HFFc6 (cell line): ENCODE measurements at regions not wholly inside any gene's neighbourhood (a gene's known extent, or its start where the extent isn't known, plus 50 kb on each side); places are given as distances from the start of the nearest gene placed in this dataset.

Source experiments
- DNase-seq: peaks from one replicate; pipeline ENCODE4 v3.0.0-alpha.2; 2018
- H3K27ac Mint-ChIP-seq: 2 replicates; pipeline ENCODE4 v1.8.0; 2020; ENCODE audit warnings: mild to moderate bottlenecking, mixed read lengths
- H3K27me3 Mint-ChIP-seq: 2 replicates; pipeline ENCODE4 v1.8.0; 2021; ENCODE audit warnings: mild to moderate bottlenecking, moderate library complexity, mixed read lengths; ENCODE audit not compliant: insufficient read depth
- H3K36me3 Mint-ChIP-seq: 2 replicates; pipeline ENCODE4 v1.8.0; 2021; ENCODE audit warnings: low read depth, mixed read lengths
- H3K4me1 Mint-ChIP-seq: 2 replicates; pipeline ENCODE4 v1.8.0; 2020; ENCODE audit warnings: low read depth, mixed read lengths
- H3K4me3 Mint-ChIP-seq: 2 replicates; pipeline ENCODE4 v1.8.0; 2020; ENCODE audit warnings: mild to moderate bottlenecking, moderate library complexity, mixed read lengths
- H3K9me3 Mint-ChIP-seq: 2 replicates; pipeline ENCODE4 v1.8.0; 2020; ENCODE audit warnings: mild to moderate bottlenecking, mixed read lengths
- CTCF ChIP-seq: fragments of 200-600 bp; sonication (generic); IDR thresholded peaks from 2 replicates; pipeline ENCODE4 v1.5.0; 2021; ENCODE audit warnings: antibody characterized with exemption, mild to moderate bottlenecking

GRCh38 chr2:76341439-76341838, 630.7 kb upstream of the GCFC2 start:
- H3K9me3 Mint-ChIP-seq = peaks cover 42% of the 10 kb centered on the region
- TF ChIP-seq CTCF = no peak
- no peak for DNase-seq
- no peaks in the 10 kb centered on the region for H3K36me3 Mint-ChIP-seq
- H3K4me1 Mint-ChIP-seq = no peaks in the 10 kb centered on the region
- no peaks in the 10 kb centered on the region for H3K27me3 Mint-ChIP-seq
- H3K4me3 Mint-ChIP-seq = no peak overlapping the region
- H3K27ac Mint-ChIP-seq = no peak overlapping the region

- DNase-seq = no peak
- Mint-ChIP-seq H3K4me1 (no peaks in the 10 kb centered on the region), H3K9me3 (peaks cover 23% of the 10 kb centered on the region), H3K4me3 (no peak overlapping the region), H3K27ac (no peak overlapping the region), H3K36me3 (no peaks in the 10 kb centered on the region), H3K27me3 (no peaks in the 10 kb centered on the region)
- TF ChIP-seq CTCF = no peak
Observed at GRCh38 chr2:76332871-76333270, 622.2 kb upstream of the GCFC2 start.

GRCh38 chr2:76330865-76331264, 620.1 kb upstream of the GCFC2 start:
- DNase-seq = no peak
- no peak overlapping the region for H3K27ac Mint-ChIP-seq
- no peaks in the 10 kb centered on the region for H3K4me1 Mint-ChIP-seq
- no peaks in the 10 kb centered on the region for H3K36me3 Mint-ChIP-seq
- H3K27me3 Mint-ChIP-seq = no peaks in the 10 kb centered on the region
- peaks cover 10% of the 10 kb centered on the region for H3K9me3 Mint-ChIP-seq
- TF ChIP-seq CTCF = no peak
- H3K4me3 Mint-ChIP-seq = no peak overlapping the region

GRCh38 chr2:76326636-76327035, 615.9 kb upstream of the GCFC2 start:
- no peak overlapping the region for H3K27ac Mint-ChIP-seq
- no peaks in the 10 kb centered on the region for H3K36me3 Mint-ChIP-seq
- H3K4me1 Mint-ChIP-seq = no peaks in the 10 kb centered on the region
- peaks cover 23% of the 10 kb centered on the region for H3K9me3 Mint-ChIP-seq
- no peak for DNase-seq
- H3K27me3 Mint-ChIP-seq = no peaks in the 10 kb centered on the region
- H3K4me3 Mint-ChIP-seq = no peak overlapping the region
- no peak for TF ChIP-seq CTCF

- DNase-seq = no peak
- Mint-ChIP-seq H3K9me3 (peaks cover 36% of the 10 kb centered on the region), H3K27me3 (no peaks in the 10 kb centered on the region), H3K4me1 (no peaks in the 10 kb centered on the region), H3K36me3 (no peaks in the 10 kb centered on the region), H3K4me3 (no peak overlapping the region), H3K27ac (no peak overlapping the region)
- TF ChIP-seq CTCF = no peak
Observed at GRCh38 chr2:76323381-76323780, 612.7 kb upstream of the GCFC2 start.

GRCh38 chr2:76320716-76321115, 610.0 kb upstream of the GCFC2 start:
- Mint-ChIP-seq H3K9me3 (peaks cover 39% of the 10 kb centered on the region), H3K27ac (no peak overlapping the region), H3K36me3 (no peaks in the 10 kb centered on the region), H3K4me1 (no peaks in the 10 kb centered on the region), H3K4me3 (no peak overlapping the region), H3K27me3 (no peaks in the 10 kb centered on the region)
- no peak for DNase-seq
- no peak for TF ChIP-seq CTCF
